GM18511 (cell line): ENCODE measurements at regions not wholly inside any gene's neighbourhood (a gene's known extent, or its start where the extent isn't known, plus 50 kb on each side); places are given as distances from the start of the nearest gene placed in this dataset.

ENCODE experiments used
- ATAC-seq: cut with Tn5 transposase; IDR thresholded peaks from one replicate; pipeline ENCODE4 v1.9.1; 2021; ENCODE audit warnings: mild to moderate bottlenecking, moderate library complexity; ENCODE audit not compliant: unreplicated experiment

- no peak for ATAC-seq
Observed at GRCh38 chr18:33866386-33866785, 288.4 kb downstream of the ASXL3 start.

DNA sequence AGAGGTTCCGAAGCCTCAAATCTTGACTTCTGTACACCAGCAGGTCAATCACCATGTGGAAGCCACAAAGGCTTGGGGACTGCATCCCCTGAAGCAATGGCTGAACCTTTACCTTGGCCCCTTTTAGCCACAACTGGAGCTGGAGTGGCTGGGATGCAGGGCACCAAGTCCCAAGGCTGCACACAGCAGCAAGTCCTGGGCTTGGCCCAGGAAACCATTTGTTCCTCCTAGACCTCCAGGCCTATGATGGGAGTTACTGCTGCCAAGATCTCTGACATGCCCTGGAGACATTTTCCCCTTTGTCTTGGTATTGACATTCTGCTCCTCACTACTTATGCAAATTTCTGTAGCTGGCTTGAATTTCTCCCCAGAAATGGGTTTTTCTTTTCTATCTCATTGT, 285.9 kb downstream of the ASXL3 start:
- ATAC-seq, result no peak

DNA sequence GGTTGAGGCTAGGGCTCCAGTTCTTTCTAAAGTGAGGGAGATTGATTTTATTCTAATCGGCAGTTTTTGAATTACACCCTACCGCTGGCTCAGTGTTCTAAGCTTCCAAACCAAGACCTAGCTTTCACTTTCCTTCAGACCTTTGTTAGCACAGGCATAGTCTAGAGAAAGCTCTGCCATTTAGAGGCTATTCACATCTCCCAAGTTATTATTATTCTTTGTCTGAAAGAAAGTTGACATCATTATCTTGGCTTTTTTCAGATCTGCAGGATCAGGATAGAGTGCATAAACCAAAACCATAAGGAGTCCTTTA, 276.8 kb downstream of the ASXL3 start:
- ATAC-seq, result no peak

GRCh38 chr18:33854086-33854826, 276.2 kb downstream of the ASXL3 start:
- no peak for ATAC-seq

DNA sequence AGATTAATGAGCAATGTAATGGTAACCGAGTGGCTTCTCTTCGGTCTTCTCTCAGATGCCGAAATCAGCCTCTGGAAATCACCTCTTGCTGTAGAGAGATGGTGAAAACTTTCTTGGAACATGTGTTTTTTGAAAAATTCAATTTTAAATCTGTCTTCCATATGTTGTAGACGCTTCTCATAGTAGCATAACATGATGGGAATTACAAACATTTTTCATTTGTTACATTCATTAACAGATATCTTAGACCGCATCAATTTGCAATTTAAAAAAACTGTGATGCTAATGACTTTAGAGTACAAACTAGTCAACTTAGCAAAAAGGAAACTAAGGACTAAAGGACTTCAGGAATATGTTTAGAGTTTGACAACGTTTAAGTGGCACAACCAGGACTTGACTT, 275.2 kb downstream of the ASXL3 start:
- ATAC-seq, result no peak

DNA sequence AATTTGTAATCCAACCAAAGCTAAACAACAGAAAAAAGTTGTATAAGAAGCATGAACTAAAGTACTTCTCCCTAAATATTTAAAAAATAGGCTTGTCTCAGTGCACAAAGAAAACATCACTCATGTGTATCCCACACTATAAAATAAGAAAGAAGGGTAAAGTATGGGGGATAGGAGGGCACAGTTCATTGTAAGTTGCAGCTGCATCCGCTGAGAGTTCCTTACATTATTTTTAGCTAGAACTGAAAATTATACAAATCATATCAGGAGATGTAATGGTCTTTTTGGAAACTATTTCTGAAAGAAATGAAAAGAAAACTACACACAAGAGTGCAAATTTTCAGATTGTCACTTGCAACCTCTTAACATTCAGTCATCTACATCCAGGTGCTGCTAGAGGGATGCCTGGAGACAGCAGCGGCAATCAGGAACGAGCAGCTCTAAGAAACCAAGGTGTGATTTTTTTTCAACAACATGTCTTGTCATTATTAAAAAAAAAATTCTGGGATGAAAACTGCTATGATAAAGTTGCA, 273.6 kb downstream of the ASXL3 start:
- no peak for ATAC-seq

DNA sequence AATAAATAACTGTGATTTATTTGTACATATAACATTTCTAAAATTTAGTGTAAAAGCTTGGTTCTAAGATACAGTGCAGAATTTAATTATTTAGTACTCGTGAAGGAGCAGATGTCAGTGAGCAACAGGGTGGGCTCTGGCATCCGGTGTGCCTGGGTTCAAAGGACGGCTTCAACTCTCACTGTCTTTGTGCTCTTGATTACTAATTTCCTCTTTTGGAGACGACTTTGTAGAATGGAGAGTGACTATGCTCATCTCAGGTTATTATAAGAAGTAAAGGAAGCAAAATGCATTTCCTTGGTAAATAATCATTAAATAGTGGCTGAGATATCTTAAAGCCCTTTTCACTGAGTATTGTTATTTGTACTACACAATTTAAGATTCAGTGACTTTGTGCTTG, 271.7 kb downstream of the ASXL3 start:
- no peak for ATAC-seq

DNA sequence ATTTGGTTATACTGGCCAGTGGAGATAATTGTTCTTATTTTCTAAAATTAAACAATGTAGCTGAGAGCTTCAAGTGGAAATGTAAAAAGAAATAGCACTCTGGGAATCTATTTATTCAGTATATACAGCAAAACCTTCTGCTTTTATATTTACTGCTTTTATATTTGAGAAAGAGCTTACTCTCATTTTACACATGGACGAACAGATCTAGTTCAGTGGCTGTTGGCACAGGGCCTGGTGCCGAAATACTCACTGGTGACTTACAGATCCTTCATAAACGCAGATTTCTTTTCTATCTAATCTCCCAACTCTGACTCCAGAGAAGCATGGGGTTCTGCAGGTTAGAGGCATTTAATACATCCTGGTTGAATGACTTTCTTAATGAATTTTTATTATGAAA, 266.2 kb downstream of the ASXL3 start:
- ATAC-seq, result no peak

GRCh38 chr18:33841221-33841967, 263.4 kb downstream of the ASXL3 start:
- ATAC-seq, result no peak

- no peak for ATAC-seq
Observed at GRCh38 chr18:33840212-33840593, 262.2 kb downstream of the ASXL3 start.

- ATAC-seq, result peak; percentile 72
Observed at GRCh38 chr18:33839452-33840211, 261.6 kb downstream of the ASXL3 start.

DNA sequence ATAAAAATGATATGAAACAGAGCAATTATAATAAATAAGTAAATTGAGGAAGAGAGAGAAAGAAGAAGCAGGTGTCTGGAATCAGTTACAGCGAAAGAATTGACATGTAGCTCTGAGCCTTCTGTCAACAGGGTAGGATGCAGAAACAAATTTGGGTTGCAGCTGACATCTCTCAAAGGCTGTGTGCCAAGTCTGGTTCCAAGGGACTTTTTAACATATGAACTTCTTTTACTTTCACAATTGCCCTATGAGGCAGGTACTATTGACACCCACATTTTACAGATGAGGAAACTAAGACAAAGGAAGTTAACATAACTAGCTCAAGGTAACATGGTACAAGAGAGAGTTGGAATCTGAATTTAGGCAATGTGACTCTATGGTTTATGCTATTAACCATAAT, 260.0 kb downstream of the ASXL3 start:
- ATAC-seq, result no peak

DNA sequence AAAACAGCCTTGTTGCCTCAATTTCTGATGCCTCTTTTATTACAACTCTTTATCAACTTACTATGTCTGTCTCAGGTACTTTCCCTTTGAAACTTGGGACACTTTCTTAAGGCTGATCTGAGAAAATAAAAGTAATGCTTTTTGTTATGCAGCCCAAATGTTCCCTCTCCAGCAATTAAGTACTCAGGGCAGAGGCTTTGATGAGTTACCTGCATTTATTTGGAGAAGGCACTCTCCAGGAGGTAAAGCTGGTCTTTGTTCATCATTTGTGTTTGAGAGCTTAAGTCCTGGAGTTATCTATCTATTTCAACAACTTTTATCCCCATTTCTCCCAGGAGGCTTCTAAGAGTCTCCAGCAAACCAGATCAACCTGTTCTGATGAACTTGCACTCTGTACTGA, 259.2 kb downstream of the ASXL3 start:
- no peak for ATAC-seq

DNA sequence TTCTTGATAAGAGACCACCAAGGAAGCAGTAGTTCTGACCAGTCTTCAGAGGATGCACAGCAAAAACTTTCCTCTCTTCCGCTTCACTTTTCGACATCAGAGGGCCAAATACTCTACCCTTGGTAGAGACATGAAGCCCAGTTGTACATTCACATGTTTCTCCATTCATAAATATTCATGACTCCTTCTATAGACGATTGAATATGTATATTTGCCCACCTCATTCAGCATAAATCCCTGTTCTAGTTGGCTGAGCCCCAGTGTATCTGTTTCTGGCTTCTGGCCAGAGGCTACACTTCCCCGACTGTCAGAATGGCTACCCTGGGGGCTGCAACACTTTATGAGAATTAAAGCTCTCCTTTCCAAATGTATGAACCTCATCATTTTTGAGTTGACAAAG, 258.5 kb downstream of the ASXL3 start:
- no peak for ATAC-seq

GRCh38 chr18:33835419-33835818, 257.4 kb downstream of the ASXL3 start:
- ATAC-seq, result no peak

GRCh38 chr18:33833842-33834241, 255.8 kb downstream of the ASXL3 start:
- no peak for ATAC-seq

GRCh38 chr18:33831424-33831823, 253.4 kb downstream of the ASXL3 start:
- ATAC-seq, result no peak

DNA sequence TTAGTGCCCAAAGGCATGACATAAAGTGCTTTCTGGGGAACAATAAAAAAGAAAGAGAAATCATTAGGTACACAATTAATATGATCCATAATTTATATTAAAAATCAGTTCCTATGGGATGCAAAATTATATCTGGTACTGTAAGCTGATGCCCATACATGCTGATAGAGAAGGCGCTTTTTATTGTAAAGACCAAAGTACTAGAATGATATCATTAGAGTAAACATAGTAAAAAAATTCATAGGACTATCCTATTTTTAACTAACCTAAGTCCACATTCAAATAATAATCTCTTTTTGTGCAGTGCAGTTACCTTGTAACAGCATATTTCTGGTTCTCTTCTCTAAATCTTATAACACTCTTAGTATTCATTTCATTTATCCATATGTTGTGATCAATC, 252.2 kb downstream of the ASXL3 start:
- no peak for ATAC-seq

GRCh38 chr18:33828949-33829348, 250.9 kb downstream of the ASXL3 start:
- ATAC-seq, result no peak

DNA sequence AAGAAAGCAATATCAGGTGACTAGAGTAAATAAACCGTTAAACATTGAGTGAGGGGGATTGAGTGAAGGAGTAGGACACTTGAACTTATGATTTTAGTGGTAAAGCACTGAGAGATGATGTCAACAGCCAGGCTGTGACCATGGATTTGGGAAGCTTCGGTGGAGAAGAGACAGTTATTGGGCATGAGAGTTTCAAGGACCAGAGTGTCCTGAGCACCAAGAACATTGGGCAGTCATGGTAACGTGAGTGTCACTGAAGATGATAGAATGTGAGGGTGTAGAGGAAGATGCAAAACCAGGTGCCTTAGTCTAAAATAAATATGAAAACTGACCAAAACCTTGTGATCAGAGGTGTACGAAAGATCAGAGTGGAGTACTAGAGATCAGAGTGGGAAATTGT, 248.1 kb downstream of the ASXL3 start:
- no peak for ATAC-seq

DNA sequence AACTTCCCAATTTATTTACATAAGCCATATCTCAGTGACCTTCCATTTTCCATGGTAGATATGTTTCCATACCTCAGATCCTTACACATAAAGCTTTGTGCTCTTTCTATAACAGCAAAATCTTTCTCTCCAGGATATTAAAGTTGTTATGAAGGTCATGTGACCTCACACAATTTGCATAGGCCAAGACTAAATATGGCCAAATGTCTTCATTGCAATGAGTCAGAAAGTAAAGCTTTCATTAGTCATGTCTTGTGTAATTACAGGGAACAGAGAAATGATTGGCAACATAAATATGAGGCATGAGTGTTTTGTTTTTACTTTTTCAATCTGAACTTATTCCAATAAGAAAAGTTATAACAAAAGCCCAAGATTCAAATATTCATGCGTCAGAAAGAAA, 243.5 kb downstream of the ASXL3 start:
- no peak for ATAC-seq
